ENCODE measurements at regions not wholly inside any gene's neighbourhood (a gene's known extent, or its start where the extent isn't known, plus 50 kb on each side); places are given as distances from the start of the nearest gene placed in this dataset.

DNA sequence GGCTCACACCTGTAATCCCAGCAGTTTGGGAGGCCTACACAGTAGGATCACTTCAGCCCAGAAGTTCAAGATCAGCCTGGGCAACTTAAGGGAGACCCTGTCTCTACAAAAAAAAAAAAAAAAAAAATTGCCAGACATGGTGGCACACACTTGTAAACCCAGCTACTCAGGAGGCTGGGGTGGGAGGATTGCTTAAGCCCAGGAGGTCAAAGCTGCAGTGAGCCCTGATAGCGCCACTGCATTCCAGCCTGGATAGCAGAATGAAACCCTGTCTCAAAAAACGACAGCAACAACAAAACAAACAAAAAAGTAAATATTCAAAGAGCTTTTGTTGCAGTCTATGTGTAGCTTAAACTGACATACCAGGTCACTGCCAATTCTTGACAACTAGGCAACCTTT is 63.1 kb upstream of the TANK start:
- TF ChIP-seq POLR2A (IDR thresholded peaks at IDR 0.05), result no peak
- TF ChIP-seq, protein P1, sequence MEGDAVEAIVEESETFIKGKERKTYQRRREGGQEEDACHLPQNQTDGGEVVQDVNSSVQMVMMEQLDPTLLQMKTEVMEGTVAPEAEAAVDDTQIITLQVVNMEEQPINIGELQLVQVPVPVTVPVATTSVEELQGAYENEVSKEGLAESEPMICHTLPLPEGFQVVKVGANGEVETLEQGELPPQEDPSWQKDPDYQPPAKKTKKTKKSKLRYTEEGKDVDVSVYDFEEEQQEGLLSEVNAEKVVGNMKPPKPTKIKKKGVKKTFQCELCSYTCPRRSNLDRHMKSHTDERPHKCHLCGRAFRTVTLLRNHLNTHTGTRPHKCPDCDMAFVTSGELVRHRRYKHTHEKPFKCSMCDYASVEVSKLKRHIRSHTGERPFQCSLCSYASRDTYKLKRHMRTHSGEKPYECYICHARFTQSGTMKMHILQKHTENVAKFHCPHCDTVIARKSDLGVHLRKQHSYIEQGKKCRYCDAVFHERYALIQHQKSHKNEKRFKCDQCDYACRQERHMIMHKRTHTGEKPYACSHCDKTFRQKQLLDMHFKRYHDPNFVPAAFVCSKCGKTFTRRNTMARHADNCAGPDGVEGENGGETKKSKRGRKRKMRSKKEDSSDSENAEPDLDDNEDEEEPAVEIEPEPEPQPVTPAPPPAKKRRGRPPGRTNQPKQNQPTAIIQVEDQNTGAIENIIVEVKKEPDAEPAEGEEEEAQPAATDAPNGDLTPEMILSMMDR (IDR thresholded peaks at IDR 0.05), result no peak

Measured in esophagus squamous epithelium (tissue), 4 donors.